ENCODE measurements at regions not wholly inside any gene's neighbourhood (a gene's known extent, or its start where the extent isn't known, plus 50 kb on each side); places are given as distances from the start of the nearest gene placed in this dataset.

DNA sequence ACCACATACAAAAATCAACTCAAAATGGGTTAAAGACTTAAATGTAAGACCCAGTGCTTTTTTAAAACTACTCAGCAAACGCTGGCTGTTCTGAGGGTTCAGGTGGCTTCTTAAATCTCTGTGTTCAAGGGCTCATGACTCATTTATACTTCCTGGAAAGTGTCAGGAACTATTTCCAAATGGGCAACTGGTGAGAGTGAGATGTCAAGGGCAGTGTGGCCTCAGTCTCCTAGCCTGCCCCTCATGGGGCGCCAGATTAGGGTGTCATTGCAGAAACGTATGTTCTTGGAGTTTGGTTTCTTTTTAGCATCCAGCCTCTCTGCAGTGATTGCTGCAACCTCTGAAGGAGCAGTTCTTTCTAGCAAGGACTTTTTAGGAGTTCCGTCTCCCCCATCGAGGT is 485.4 kb downstream of the TNS1 start:
- no peak for DNase-seq

- DNase-seq = no peak
Observed at GRCh38 chr2:217515615-217516309, 487.0 kb downstream of the TNS1 start.

DNA sequence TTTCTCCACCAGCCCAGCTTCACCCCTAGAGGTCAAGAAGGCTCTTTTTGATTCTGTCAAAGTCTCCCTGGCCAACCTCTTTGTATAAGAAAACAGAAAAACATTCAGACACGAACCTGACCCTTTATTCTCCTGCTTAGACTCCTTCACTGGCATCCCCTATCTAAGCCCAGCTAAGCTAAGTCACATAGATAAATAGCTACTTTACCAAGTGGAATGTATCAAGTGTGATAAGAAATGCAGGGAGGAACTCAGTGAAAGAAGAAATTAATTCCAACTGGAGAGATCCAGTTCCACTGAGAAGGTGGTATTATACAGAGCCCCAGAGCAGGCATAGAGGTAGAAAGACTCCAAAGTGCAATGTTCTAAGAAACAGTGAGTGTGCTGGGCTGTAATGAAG is 489.5 kb downstream of the TNS1 start:
- no peak for DNase-seq

DNA sequence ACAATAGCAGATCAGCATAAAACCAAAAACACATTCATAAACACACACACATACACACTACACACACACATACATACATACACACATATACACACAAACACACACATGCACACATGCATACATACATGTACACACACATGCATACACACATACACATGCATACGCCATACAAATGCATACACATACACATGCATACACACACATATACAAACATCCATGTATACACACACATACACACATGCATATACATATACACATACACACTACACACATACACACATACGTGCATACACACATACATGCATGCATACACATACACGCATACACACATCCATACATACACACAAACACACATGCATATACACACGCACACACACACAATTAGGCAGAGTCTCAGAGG is 490.1 kb downstream of the TNS1 start:
- no peak for DNase-seq

DNA sequence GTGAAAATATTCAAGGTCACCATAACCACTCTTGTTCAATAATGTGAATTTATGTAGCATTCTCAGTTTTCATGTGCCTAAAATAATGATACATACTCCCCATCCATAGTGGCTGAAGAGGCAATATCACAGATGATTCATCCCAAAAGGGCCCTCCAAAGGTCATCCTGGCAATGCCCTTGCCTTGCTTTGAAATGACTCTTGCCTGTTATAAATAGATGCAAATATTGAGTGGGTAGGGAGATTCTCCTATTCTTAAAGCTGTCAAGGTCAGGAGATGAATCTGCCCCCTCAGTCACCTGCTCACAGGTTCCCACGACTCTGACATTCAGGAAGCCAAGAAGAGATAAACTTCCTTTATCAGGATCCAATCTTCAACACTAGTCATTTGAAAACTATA is 490.5 kb downstream of the TNS1 start:
- no peak for DNase-seq

GRCh38 chr2:217511850-217512249 is 490.9 kb downstream of the TNS1 start:
- DNase-seq = no peak

GRCh38 chr2:217510771-217511291 is 492.0 kb downstream of the TNS1 start:
- peak; percentile 29 for DNase-seq

GRCh38 chr2:217505303-217505702 is 497.5 kb downstream of the TNS1 start:
- DNase-seq = no peak

- no peak for DNase-seq
Observed at GRCh38 chr2:217501887-217502286, 500.9 kb downstream of the TNS1 start.

GRCh38 chr2:217497843-217498377 is 504.9 kb downstream of the TNS1 start:
- DNase-seq = no peak

GRCh38 chr2:217494557-217494956 is 508.2 kb downstream of the TNS1 start:
- no peak for DNase-seq

DNA sequence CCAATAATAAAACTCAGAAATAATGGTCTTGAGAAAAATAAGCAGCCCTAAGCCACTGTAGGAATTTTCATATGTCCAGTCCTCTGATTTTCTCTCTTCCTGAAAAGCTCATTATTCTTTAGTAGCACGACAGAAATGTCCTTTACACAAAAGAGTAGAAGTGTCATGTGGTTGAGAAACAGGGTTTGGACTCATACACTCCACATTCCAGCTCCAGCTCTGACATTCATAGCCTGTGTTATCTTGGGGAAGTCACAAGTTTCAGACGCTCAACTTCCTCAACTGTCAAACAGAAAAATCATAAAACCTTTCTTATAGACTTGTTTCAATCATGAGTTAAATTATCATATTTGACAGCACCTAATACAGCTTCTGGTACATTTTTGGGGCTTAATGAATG is 511.5 kb downstream of the TNS1 start:
- no peak for DNase-seq

DNA sequence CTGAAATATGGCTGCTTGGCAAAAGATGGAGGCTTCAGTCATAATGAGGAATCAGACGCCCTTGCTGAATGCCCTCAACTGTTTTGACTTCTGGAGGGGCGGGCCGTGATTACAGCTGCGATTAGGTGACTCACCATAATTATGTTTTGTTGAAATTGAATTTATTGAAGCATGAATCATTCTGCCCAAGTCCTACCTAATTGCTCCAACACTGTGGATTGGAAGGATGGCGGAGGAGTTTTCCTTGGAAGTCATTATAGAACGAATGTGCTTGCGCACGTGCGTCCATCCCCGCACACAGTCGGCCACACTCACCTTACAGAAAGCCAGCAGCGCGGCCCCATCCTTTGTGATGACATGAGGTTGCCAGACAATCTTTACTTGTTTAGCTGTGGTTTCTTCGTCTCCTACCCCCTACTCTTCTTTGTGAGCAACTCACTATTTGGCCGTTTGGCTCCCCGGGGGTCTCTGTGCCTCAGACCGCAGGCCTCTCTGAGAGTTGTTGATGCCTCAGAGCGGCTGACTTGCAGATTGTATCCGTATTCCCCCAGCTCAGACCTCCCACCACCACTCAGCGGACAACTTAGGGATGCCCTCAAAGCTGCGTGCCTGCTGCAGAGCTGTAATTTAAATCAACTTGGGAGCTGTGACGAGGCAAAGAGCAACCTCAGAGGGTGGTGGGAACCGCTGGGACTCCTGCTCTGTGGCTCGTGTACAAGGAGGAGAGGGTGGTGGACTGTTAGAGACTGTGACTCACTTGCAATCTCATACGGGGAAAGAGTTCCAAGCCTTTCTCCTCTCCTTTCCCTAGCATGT is 513.4 kb downstream of the TNS1 start:
- no peak for DNase-seq

GRCh38 chr2:217484046-217484445 is 518.7 kb downstream of the TNS1 start:
- DNase-seq = no peak

DNA sequence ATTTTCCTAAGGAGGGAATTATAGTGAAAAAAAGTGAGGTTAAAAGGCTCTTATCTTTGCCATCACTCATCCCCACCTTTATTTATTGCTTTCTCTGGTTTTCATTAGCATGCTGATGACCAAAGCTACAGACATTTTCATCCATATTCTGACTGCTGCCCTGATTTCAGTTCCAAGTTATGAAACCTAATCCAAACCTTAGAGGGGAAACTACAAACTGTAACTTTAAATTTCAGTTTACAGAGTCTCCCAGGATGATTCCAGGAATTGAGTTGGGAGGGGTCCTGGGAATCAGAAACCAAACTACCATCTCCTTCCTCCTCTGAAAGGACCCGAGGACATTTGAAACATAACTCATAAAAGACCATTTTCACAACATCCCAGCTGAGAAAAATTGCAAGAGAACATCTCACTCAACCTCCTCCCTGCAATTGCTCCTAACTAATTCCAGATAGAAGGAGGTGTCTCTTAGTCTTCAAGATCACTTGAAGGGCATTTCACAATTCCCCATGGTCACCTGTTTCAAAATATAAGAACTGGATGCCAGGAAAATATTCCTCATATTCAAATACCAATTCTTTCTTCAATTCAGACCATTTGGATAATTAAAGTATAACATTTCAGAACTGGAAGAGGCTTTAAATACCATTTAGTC is 520.6 kb downstream of the TNS1 start:
- DNase-seq = no peak

DNA sequence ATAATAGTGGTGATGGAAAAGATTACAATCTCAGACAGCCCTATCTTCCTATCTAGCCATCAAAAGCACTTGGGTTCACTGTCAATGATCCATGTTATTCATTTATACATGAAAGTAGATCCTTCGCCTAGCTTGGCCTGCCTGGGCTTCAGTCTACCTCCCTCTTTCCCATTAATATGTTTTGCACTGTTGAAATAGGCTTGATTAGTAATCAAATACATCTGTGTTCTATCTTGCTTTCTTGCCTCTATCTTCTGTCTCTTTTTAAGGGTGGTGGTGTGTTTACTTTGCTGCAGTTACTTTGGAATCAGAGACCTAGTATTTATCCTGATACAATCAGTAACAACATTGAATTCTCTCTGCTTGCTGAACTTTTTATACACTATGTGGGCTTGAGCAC is 521.2 kb downstream of the TNS1 start:
- no peak for DNase-seq

DNA sequence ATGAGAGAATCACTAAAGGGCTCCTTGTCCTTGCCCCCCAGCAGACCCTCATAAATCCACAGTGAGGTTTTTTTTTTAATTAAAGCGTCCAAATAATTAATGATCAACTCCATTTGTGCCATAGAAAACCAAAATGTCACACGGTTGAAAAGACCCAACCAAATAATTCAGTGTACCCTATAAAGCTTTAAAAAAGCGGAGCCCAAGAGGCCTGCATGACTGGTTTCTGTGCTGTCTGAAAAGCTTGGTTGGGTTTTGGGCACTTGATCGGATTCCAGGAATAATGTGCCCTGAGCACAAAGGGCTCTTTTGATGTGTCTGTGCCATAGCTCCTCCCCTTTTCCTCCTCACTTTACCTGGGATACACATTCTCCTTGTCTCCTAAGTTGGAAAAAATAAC is 523.2 kb downstream of the TNS1 start:
- no peak for DNase-seq

- DNase-seq = no peak
Observed at GRCh38 chr2:217478831-217479455, 523.9 kb downstream of the TNS1 start.

GRCh38 chr2:217477583-217477982 is 525.2 kb downstream of the TNS1 start:
- no peak for DNase-seq

DNA sequence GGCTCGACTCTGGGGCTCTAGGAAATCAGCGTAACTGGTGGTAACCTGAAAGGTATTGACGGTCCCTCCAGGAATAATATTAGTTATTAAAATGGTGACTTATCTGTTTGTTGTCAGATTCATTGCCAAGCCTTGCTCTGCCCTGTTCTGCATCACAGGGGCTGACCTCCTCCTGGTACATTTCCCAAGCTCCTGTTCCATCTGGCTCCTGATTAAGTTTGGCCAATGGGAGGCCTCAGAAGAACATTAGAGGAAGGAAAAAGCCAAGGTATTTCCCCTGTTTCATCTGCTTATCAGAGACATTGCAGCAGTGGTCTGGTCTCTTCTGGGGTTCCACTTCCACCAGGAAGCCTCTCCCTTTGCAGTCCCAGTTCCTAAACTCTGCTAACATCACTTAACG is 527.0 kb downstream of the TNS1 start:
- no peak for DNase-seq

GRCh38 chr2:217475101-217475500 is 527.7 kb downstream of the TNS1 start:
- DNase-seq = no peak

DNA sequence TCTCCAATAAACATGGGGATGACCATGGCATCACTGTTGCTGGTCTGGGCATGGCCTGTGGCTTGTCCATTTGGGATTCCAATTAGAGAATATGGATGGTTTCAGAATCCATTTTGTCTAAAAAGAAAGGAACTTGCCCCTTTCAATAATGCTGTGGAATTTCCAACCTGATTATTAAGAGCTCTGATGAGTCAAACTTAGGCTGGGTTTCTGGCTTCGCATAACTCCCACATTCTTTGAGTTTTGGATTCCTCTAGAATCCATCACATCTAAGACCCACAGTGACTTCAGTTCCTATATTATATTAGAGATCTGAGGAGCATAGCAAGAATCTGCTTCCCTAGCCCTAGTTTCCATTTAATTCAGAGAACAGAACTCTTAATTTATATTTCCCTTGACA is 531.5 kb downstream of the TNS1 start:
- no peak for DNase-seq

DNA sequence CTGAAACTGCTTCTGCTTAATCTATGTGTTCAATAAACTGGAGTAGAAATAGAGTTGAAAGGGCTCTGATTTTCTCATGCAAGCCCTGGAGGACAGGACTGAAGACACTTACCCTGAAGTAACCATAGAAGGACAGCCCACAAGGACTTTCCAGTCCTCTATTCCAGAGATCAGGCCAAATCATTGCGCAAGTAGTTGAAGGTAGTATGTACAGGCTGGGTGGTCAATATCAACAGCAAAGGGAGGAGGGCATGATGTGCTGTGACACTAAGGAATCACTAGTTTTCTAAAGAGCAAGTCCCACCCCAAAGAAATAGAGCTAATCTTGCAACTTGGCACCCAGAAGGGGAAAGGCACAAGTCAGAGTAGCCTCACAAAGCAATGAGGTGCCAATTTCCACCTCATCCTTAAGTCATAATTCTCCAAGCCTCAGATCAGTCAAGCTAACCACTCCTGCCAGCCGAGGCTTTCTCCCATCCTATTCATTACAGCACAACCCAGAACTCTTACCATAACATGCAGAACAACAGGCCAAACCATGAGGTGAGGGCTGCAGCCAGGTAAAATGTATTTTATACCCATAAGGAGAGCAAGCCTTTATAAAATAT is 533.5 kb downstream of the TNS1 start:
- no peak for DNase-seq

Measured in CD4-positive, alpha-beta T cell treated with Interleukin-17A for 4 hours (primary cell).